OCI-LY3 (cell line): ENCODE measurements at regions not wholly inside any gene's neighbourhood (a gene's known extent, or its start where the extent isn't known, plus 50 kb on each side); places are given as distances from the start of the nearest gene placed in this dataset.

ENCODE experiments used
- H2AFZ ChIP-seq: fragments of 200-600, 300-600 bp; shearing (Covaris generic); 2 replicates; pipeline ENCODE4 v1.6.0; 2014; ENCODE audit warnings: antibody characterized with exemption, low read depth, low read length
- H3K27ac ChIP-seq: fragments of 200-600, 300-600 bp; sonication (generic); 2 replicates; pipeline ENCODE4 v1.5.1; 2014; ENCODE audit warnings: mild to moderate bottlenecking, low read length, moderate library complexity, mixed read lengths
- H3K27me3 ChIP-seq: fragments of 200-600, 300-600 bp; sonication (generic); 2 replicates; pipeline ENCODE4 v1.6.1; 2014; ENCODE audit warnings: low read depth, low read length, mixed read lengths
- H3K36me3 ChIP-seq: fragments of 200-600, 300-600 bp; sonication (generic); replicated peaks from 2 replicates; pipeline ENCODE3; 2014; ENCODE audit warnings: low read depth, low read length, mixed read lengths
- H3K4me1 ChIP-seq: fragments of 300-600, 200-600 bp; sonication (generic); 2 replicates; pipeline ENCODE4 v1.6.1; 2014; ENCODE audit warnings: low read length, mixed read lengths
- H3K4me2 ChIP-seq: fragments of 200-600, 300-600 bp; sonication (generic); 2 replicates; pipeline ENCODE4 v1.6.1; 2014; ENCODE audit warnings: low read length, mixed read lengths
- H3K4me3 ChIP-seq: fragments of 300-600, 200-600 bp; sonication (generic); 2 replicates; pipeline ENCODE4 v1.5.1; 2014; ENCODE audit warnings: antibody characterized with exemption, mild to moderate bottlenecking, low read length, moderate library complexity
- H3K79me2 ChIP-seq: fragments of 300-600, 200-600 bp; shearing (Covaris generic); 2 replicates; pipeline ENCODE4 v1.6.1; 2014; ENCODE audit warnings: mild to moderate bottlenecking, low read length, mixed read lengths
- H3K9ac ChIP-seq: fragments of 300-600, 200-600 bp; shearing (Covaris generic); 2 replicates; pipeline ENCODE4 v1.6.0; 2014; ENCODE audit warnings: mild to moderate bottlenecking, low read length, moderate library complexity
- H3K9me3 ChIP-seq: fragments of 200-600, 300-600 bp; shearing (Covaris generic); 2 replicates; pipeline ENCODE4 v1.6.1; 2014; ENCODE audit warnings: low read length, mixed read lengths; ENCODE audit not compliant: insufficient read depth
- H4K20me1 ChIP-seq: fragments of 200-600, 300-600 bp; sonication (generic); 2 replicates; pipeline ENCODE4 v1.6.1; 2016; ENCODE audit warnings: low read length, mixed read lengths; ENCODE audit not compliant: insufficient read depth
- CTCF ChIP-seq: fragments of 200-600, 300-600 bp; sonication (generic); IDR thresholded peaks from 2 replicates; pipeline ENCODE4 v1.5.1; 2014; ENCODE audit warnings: antibody characterized with exemption, low read length, low read depth
- EZH2phosphoT487 ChIP-seq: fragments of 200-600 bp; shearing (Covaris generic); IDR thresholded peaks from 2 replicates; pipeline ENCODE4 v1.6.1; 2018; ENCODE audit warnings: antibody characterized with exemption, mixed run types, low read depth

DNA sequence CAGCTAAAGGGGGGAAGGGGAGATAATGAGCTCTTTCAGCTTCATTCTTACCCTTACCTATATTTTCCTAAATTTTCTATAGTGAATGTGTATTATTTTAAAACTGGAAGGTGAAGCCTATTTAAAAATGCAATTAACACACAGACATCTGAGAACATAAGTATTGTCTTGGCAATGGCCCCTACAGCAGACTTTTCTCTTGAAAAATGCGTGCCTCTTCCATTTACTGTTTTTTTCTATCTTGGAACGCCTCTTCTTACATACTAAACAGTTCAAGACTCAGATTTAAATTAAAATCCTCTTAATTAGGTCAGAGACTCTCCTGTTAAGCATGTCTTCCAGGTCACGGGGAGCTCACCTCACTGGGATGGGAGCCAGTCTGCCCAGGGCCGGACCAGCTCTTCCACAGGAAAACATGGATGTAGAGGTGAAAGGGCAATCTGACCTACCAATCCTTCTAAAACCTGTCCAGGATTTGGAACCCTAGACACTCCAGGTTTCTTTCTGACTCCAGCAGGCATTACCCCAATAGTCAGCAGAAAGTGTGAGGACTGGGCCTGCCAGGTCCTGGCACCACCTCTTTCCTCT is 137.3 kb downstream of the ZNF281 start:
- no peaks in the 10 kb centered on the region for H3K36me3 ChIP-seq
- H3K27ac ChIP-seq = no peak overlapping the region
- 0 out of 2 replicates have a peak, but pooled peaks cover 1% of the 10 kb centered on the region for H3K27me3 ChIP-seq
- H3K9ac ChIP-seq = no peak overlapping the region
- H3K4me2 ChIP-seq = no peak overlapping the region
- peaks cover 19% of the 10 kb centered on the region for H3K4me1 ChIP-seq
- H2AFZ ChIP-seq = no peak overlapping the region
- H4K20me1 ChIP-seq = no peaks in the 10 kb centered on the region
- no peak overlapping the region for H3K4me3 ChIP-seq
- no peaks in the 10 kb centered on the region for H3K9me3 ChIP-seq
- no peaks in the 10 kb centered on the region for H3K79me2 ChIP-seq
- TF ChIP-seq EZH2phosphoT487 = no peak
- no peak for TF ChIP-seq CTCF

GRCh38 chr1:200269256-200269655 is 140.6 kb downstream of the ZNF281 start:
- no peak overlapping the region for H3K4me3 ChIP-seq
- no peak overlapping the region; the same call in 1 of the 2 replicates for H2AFZ ChIP-seq
- no peak overlapping the region for H3K4me2 ChIP-seq
- H4K20me1 ChIP-seq = no peaks in the 10 kb centered on the region
- H3K36me3 ChIP-seq = no peaks in the 10 kb centered on the region
- H3K9ac ChIP-seq = no peak overlapping the region
- no peaks in the 10 kb centered on the region for H3K9me3 ChIP-seq
- TF ChIP-seq EZH2phosphoT487 (no peak), CTCF (no peak)
- no peaks in the 10 kb centered on the region for H3K79me2 ChIP-seq
- no peaks in the 10 kb centered on the region for H3K27me3 ChIP-seq
- no peak overlapping the region for H3K27ac ChIP-seq
- H3K4me1 ChIP-seq = peaks cover 39% of the 10 kb centered on the region

- no peak for TF ChIP-seq EZH2phosphoT487
- Histone ChIP-seq H3K27me3 (no peaks in the 10 kb centered on the region), H3K4me3 (no peak overlapping the region), H3K9ac (no peak overlapping the region), H4K20me1 (no peaks in the 10 kb centered on the region), H2AFZ (no peak overlapping the region), H3K4me1 (peaks cover 45% of the 10 kb centered on the region), H3K9me3 (no peaks in the 10 kb centered on the region), H3K4me2 (no peak overlapping the region), H3K79me2 (no peaks in the 10 kb centered on the region), H3K36me3 (no peaks in the 10 kb centered on the region), H3K27ac (no peak overlapping the region)
Measured at GRCh38 chr1:200267937-200268336, 141.9 kb downstream of the ZNF281 start.

DNA sequence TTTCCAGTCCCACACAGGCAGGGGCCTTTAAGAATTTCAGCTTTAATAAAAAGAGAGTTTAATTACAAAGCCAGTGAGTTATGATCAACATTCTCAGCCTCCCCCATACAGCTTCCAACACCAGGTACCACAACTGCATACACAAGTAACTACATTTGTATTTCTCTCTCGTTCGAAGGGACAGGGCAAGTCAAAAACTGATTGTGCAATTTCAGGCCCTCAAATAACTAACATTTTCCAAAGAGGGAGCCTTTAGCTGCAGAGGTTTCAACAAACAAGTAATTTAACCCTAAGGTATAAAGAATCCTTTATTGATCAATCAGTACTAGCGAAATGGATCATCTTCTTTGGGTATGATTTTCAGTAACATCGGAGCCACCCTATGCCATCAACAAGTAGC is 142.4 kb downstream of the ZNF281 start:
- peaks cover 48% of the 10 kb centered on the region for H3K4me1 ChIP-seq
- no peak overlapping the region for H3K27ac ChIP-seq
- no peak overlapping the region for H3K9ac ChIP-seq
- H3K4me3 ChIP-seq = no peak overlapping the region
- no peak for TF ChIP-seq EZH2phosphoT487
- no peak overlapping the region for H2AFZ ChIP-seq
- H3K27me3 ChIP-seq = no peaks in the 10 kb centered on the region
- H3K79me2 ChIP-seq = no peaks in the 10 kb centered on the region
- H3K4me2 ChIP-seq = no peak overlapping the region
- H3K9me3 ChIP-seq = no peaks in the 10 kb centered on the region
- no peaks in the 10 kb centered on the region for H4K20me1 ChIP-seq
- no peaks in the 10 kb centered on the region for H3K36me3 ChIP-seq

DNA sequence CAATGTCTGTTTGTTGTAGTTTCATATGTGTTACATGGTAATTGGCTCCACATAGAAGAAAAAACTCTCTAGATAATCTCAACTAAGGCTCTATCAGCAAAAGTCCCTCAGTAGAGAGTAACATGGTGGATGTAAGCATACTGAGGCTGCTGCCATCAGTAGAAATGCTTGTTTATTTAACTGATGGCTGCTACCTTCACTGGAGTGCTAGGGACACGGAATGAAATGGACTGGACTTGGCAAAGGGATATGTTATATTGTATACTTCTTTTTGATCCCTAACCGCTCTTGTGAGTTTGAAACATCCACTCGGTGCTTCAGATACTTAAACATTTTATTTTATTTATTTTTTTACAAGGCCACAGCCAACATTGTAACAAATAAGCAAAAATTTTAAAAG is 143.0 kb downstream of the ZNF281 start:
- Histone ChIP-seq H2AFZ (no peak overlapping the region), H3K9ac (no peak overlapping the region), H3K9me3 (no peaks in the 10 kb centered on the region), H3K4me1 (peaks cover 53% of the 10 kb centered on the region), H4K20me1 (no peaks in the 10 kb centered on the region), H3K4me2 (no peak overlapping the region), H3K27ac (no peak overlapping the region), H3K36me3 (no peaks in the 10 kb centered on the region), H3K4me3 (no peak overlapping the region), H3K79me2 (no peaks in the 10 kb centered on the region), H3K27me3 (no peaks in the 10 kb centered on the region)
- TF ChIP-seq EZH2phosphoT487 (no peak), CTCF (no peak)
